ENCODE measurements at regions not wholly inside any gene's neighbourhood (a gene's known extent, or its start where the extent isn't known, plus 50 kb on each side); places are given as distances from the start of the nearest gene placed in this dataset.

DNA sequence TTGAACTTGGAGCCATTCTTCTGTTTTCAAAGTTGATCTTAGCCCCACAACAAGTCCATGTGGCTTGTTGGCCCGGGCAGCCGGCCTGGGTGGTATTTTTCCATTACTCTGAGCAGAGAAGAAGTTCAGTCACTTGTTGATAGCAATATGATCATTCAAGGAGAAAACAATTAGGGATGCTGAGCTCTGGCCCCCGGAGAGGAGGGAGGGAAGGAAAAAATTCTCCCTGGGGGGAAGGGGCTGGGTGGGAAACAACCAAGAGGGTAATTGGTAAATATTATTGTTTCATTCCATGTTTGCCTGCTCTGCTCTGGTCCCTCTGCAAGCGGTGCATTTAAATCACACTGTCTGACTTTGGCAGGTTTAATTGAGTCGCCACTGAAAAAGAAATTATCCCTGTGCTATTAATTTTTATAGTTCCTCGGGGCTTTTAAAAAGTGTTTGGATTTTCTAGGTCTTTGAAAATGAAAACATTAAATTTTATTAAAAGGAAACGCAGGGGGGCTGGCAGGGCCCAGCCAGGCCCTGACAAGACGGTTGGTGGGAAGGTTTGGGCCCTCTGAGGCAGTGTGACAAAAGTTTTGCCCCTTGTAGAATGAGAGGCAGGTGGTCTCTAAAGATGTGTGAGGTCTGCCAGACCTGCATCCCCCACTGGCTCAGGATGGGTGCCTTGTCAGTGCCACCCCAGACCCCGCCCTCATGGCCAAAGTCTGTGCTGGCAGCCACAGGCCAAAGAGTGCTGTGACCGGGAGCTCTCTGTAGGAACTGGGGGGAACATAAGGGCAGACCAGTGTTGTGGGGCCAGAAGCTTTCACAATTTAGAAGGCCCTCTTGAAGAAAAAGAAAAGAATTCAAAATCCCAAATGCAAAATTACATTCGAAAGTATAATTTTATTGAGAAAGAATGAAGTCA is 52.5 kb upstream of the SLC14A2 start (continued):
- TF ChIP-seq, protein P1, sequence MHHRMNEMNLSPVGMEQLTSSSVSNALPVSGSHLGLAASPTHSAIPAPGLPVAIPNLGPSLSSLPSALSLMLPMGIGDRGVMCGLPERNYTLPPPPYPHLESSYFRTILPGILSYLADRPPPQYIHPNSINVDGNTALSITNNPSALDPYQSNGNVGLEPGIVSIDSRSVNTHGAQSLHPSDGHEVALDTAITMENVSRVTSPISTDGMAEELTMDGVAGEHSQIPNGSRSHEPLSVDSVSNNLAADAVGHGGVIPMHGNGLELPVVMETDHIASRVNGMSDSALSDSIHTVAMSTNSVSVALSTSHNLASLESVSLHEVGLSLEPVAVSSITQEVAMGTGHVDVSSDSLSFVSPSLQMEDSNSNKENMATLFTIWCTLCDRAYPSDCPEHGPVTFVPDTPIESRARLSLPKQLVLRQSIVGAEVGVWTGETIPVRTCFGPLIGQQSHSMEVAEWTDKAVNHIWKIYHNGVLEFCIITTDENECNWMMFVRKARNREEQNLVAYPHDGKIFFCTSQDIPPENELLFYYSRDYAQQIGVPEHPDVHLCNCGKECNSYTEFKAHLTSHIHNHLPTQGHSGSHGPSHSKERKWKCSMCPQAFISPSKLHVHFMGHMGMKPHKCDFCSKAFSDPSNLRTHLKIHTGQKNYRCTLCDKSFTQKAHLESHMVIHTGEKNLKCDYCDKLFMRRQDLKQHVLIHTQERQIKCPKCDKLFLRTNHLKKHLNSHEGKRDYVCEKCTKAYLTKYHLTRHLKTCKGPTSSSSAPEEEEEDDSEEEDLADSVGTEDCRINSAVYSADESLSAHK (tag by site-specific recombination; IDR thresholded peaks at IDR 0.05), result peak; percentile 55
- TF ChIP-seq ZNF112 (tag by site-specific recombination; IDR thresholded peaks at IDR 0.05) (no peak), OSR2 (tag by site-specific recombination; IDR thresholded peaks at IDR 0.05) (peak; percentile 28; the same call in 1 of the 2 replicates), ZIC2 (tag by site-specific recombination; IDR thresholded peaks at IDR 0.05) (0 out of 2 replicates have a peak, but pooled peaks have one; percentile 23), ZNF558 (tag by site-specific recombination; IDR thresholded peaks at IDR 0.05) (no peak), ZNF529 (tag by site-specific recombination; IDR thresholded peaks at IDR 0.05; ENCODE audit: insufficient replicate concordance) (no peak), MZF1 (tag by site-specific recombination; IDR thresholded peaks at IDR 0.05; ENCODE audit: borderline replicate concordance) (no peak), ZNF521 (tag by site-specific recombination; IDR thresholded peaks at IDR 0.05) (no peak)
- TF ChIP-seq, protein P2, sequence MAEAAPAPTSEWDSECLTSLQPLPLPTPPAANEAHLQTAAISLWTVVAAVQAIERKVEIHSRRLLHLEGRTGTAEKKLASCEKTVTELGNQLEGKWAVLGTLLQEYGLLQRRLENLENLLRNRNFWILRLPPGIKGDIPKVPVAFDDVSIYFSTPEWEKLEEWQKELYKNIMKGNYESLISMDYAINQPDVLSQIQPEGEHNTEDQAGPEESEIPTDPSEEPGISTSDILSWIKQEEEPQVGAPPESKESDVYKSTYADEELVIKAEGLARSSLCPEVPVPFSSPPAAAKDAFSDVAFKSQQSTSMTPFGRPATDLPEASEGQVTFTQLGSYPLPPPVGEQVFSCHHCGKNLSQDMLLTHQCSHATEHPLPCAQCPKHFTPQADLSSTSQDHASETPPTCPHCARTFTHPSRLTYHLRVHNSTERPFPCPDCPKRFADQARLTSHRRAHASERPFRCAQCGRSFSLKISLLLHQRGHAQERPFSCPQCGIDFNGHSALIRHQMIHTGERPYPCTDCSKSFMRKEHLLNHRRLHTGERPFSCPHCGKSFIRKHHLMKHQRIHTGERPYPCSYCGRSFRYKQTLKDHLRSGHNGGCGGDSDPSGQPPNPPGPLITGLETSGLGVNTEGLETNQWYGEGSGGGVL (tag by site-specific recombination; IDR thresholded peaks at IDR 0.05), result 0 out of 2 replicates have a peak, but pooled peaks have one; percentile 25

DNA sequence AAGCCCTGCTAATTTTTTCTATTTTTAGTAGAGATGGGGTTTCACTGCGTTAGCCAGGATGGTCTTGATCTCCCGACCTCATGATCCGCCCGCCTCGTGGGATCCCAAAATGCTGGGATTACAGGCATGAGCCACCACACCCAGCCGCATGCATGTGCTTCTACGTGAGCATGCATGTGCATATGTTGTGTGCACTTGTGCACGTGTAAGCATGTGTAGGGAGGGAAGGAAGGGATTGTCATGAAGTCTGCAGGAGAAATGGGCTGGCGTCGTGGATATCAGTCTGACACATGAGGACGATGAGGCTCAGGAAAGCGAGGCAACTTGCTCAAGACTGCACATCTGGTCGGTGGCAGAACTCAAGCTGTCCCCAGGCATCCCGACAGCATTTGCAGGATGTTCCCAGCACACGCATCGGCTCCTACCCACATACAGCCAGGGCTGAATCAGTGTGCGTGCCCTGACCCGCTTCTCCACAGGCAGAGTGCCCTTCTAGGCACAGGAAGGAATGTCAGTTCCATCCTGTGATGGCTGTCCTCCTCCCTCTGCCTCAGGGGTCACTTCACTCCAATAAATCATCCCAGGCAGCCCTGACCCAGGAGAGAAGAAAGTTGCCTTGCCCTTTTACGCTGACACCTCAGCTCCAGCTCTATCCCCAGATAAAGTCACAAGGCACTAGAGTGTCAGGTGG is 49.9 kb upstream of the SLC14A2 start:
- CTCF ChIA-PET, result interaction anchor here (0.6 to 1.0 kb wide), 3 partner anchors 36 to 1971 kb away, joined by 3 to 4 read pairs (median 3); no protein-coding TSS in a partner anchor
- Histone ChIP-seq H3K27ac (ENCODE audit: extremely low read depth, low read depth, low read length) (no peak overlapping the region), H3K36me3 (ENCODE audit: control insufficient read depth in 2 of 2, insufficient read depth in 1 of 2, low read length in 2 of 2) (no peaks in the 10 kb centered on the region), H3K4me1 (ENCODE audit: control insufficient read depth, insufficient read depth, low read length) (peaks cover 33% of the 10 kb centered on the region), H3K4me3 (ENCODE audit: low read depth, low read length) (no peak overlapping the region), H3K9me3 (ENCODE audit: control insufficient read depth, insufficient read depth, low read depth, low read length) (no peaks in the 10 kb centered on the region)
- TF ChIP-seq GLIS1 (tag by site-specific recombination; IDR thresholded peaks at IDR 0.05) (no peak), SCRT2 (tag by site-specific recombination; IDR thresholded peaks at IDR 0.05) (no peak), REPIN1 (tag by site-specific recombination; IDR thresholded peaks at IDR 0.05; ENCODE audit: low read depth) (no peak), ZNF350 (tag by site-specific recombination; IDR thresholded peaks at IDR 0.05) (no peak), ZNF423 (tag by site-specific recombination; IDR thresholded peaks at IDR 0.05) (no peak), ZNF837 (tag by site-specific recombination; IDR thresholded peaks at IDR 0.05) (no peak)
- TF ChIP-seq, protein P3, sequence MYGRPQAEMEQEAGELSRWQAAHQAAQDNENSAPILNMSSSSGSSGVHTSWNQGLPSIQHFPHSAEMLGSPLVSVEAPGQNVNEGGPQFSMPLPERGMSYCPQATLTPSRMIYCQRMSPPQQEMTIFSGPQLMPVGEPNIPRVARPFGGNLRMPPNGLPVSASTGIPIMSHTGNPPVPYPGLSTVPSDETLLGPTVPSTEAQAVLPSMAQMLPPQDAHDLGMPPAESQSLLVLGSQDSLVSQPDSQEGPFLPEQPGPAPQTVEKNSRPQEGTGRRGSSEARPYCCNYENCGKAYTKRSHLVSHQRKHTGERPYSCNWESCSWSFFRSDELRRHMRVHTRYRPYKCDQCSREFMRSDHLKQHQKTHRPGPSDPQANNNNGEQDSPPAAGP (tag by site-specific recombination; IDR thresholded peaks at IDR 0.05), result no peak
- TF ChIP-seq, protein P4, sequence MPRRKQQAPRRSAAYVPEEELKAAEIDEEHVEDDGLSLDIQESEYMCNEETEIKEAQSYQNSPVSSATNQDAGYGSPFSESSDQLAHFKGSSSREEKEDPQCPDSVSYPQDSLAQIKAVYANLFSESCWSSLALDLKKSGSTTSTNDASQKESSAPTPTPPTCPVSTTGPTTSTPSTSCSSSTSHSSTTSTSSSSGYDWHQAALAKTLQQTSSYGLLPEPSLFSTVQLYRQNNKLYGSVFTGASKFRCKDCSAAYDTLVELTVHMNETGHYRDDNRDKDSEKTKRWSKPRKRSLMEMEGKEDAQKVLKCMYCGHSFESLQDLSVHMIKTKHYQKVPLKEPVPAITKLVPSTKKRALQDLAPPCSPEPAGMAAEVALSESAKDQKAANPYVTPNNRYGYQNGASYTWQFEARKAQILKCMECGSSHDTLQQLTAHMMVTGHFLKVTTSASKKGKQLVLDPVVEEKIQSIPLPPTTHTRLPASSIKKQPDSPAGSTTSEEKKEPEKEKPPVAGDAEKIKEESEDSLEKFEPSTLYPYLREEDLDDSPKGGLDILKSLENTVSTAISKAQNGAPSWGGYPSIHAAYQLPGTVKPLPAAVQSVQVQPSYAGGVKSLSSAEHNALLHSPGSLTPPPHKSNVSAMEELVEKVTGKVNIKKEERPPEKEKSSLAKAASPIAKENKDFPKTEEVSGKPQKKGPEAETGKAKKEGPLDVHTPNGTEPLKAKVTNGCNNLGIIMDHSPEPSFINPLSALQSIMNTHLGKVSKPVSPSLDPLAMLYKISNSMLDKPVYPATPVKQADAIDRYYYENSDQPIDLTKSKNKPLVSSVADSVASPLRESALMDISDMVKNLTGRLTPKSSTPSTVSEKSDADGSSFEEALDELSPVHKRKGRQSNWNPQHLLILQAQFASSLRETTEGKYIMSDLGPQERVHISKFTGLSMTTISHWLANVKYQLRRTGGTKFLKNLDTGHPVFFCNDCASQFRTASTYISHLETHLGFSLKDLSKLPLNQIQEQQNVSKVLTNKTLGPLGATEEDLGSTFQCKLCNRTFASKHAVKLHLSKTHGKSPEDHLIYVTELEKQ (tag by site-specific recombination; IDR thresholded peaks at IDR 0.05; ENCODE audit: borderline replicate concordance), result no peak
- POLR2A ChIA-PET, result interaction anchor here (4.6 kb wide), 1 partner anchor 24 kb away, joined by 17 read pairs; no protein-coding TSS in a partner anchor

All from HEK293 (cell line).